Smooth muscle cell (in vitro differentiated cells): ENCODE measurements at regions not wholly inside any gene's neighbourhood (a gene's known extent, or its start where the extent isn't known, plus 50 kb on each side); places are given as distances from the start of the nearest gene placed in this dataset.

ENCODE experiments used
- DNase-seq: peaks from one replicate; lab custom pipeline; 2025; ENCODE audit not compliant: unreplicated experiment; lab: John Stamatoyannopoulos, UW
- H2AFZ ChIP-seq: fragments of 200-600 bp; sonication (generic); 2 replicates; pipeline ENCODE4 v1.6.0; 2016; ENCODE audit warnings: antibody characterized with exemption, low read depth, mild to moderate bottlenecking
- H3F3A ChIP-seq: fragments of 200-600 bp; sonication (generic); 2 replicates; pipeline ENCODE4 v1.6.0; 2017; ENCODE audit warnings: antibody characterized with exemption, low read depth
- H3K27ac ChIP-seq: fragments of 200-600 bp; sonication (generic); 2 replicates; pipeline ENCODE4 v1.5.1; 2016; ENCODE audit warnings: low read depth, mild to moderate bottlenecking
- H3K27me3 ChIP-seq: fragments of 200-600 bp; sonication (generic); 2 replicates; pipeline ENCODE4 v1.6.1; 2016; ENCODE audit warnings: low read depth, mild to moderate bottlenecking
- H3K36me3 ChIP-seq: fragments of 200-600 bp; sonication (generic); 2 replicates; pipeline ENCODE4 v1.5.1; 2016; ENCODE audit warnings: low read depth
- H3K4me1 ChIP-seq: fragments of 200-600 bp; sonication (generic); 2 replicates; pipeline ENCODE4 v1.5.1; 2016; ENCODE audit warnings: low read depth
- H3K4me2 ChIP-seq: fragments of 200-600 bp; sonication (generic); 2 replicates; pipeline ENCODE4 v1.6.0; 2016; ENCODE audit warnings: mild to moderate bottlenecking
- H3K4me3 ChIP-seq: fragments of 200-600 bp; sonication (generic); 2 replicates; pipeline ENCODE4 v1.5.1; 2016; ENCODE audit warnings: mild to moderate bottlenecking
- H3K79me2 ChIP-seq: fragments of 200-600 bp; sonication (generic); 2 replicates; pipeline ENCODE4 v1.6.0; 2016; ENCODE audit warnings: low read depth, mild to moderate bottlenecking
- H3K9ac ChIP-seq: fragments of 200-600 bp; sonication (generic); 2 replicates; pipeline ENCODE4 v1.6.0; 2016; ENCODE audit warnings: low read depth
- H3K9me3 ChIP-seq: fragments of 200-600 bp; sonication (generic); replicated peaks from 2 replicates; pipeline ENCODE4 v1.5.1; 2016; ENCODE audit warnings: low read depth
- H4K20me1 ChIP-seq: fragments of 200-600 bp; sonication (generic); 2 replicates; pipeline ENCODE4 v1.6.0; 2016; ENCODE audit warnings: low read depth
- WGBS: methylation state at CpG from one replicate; pipeline ENCODE4 v1.1.7; 2016; ENCODE audit warnings: low lambda C conversion rate; 5-methylcytosine and 5-hydroxymethylcytosine counted together
- TF ChIP-seq, protein P1 (sequence below): fragments of 200-600 bp; sonication (generic); IDR thresholded peaks from 2 replicates; pipeline ENCODE4 v1.5.1; 2017; ENCODE audit warnings: borderline replicate concordance, mild to moderate bottlenecking, antibody characterized with exemption; ENCODE audit not compliant: insufficient read depth, poor library complexity, severe bottlenecking

GRCh38 chr2:126575631-126576030 lies 80.3 kb upstream of the GYPC start:
- H3K4me2 ChIP-seq: no peak overlapping the region
- DNase-seq: no peak
- H3K27ac ChIP-seq: no peak overlapping the region
- no peak overlapping the region for H2AFZ ChIP-seq
- no peak overlapping the region for H3K4me3 ChIP-seq
- 83% methylated on average over 1 of the region's 1 CpG for WGBS
- no peak overlapping the region for H3K9ac ChIP-seq
- H3K4me1 ChIP-seq: no peaks in the 10 kb centered on the region
- no peaks in the 10 kb centered on the region for H3K27me3 ChIP-seq
- H3K9me3 ChIP-seq: no peaks in the 10 kb centered on the region
- no peaks in the 10 kb centered on the region for H3K36me3 ChIP-seq
- TF ChIP-seq, protein P1, sequence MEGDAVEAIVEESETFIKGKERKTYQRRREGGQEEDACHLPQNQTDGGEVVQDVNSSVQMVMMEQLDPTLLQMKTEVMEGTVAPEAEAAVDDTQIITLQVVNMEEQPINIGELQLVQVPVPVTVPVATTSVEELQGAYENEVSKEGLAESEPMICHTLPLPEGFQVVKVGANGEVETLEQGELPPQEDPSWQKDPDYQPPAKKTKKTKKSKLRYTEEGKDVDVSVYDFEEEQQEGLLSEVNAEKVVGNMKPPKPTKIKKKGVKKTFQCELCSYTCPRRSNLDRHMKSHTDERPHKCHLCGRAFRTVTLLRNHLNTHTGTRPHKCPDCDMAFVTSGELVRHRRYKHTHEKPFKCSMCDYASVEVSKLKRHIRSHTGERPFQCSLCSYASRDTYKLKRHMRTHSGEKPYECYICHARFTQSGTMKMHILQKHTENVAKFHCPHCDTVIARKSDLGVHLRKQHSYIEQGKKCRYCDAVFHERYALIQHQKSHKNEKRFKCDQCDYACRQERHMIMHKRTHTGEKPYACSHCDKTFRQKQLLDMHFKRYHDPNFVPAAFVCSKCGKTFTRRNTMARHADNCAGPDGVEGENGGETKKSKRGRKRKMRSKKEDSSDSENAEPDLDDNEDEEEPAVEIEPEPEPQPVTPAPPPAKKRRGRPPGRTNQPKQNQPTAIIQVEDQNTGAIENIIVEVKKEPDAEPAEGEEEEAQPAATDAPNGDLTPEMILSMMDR: no peak
- no peaks in the 10 kb centered on the region for H3F3A ChIP-seq
- H3K79me2 ChIP-seq: no peaks in the 10 kb centered on the region
- H4K20me1 ChIP-seq: no peaks in the 10 kb centered on the region

- DNase-seq: no peak
- Histone ChIP-seq H3K9ac (no peak overlapping the region), H2AFZ (no peak overlapping the region), H3K4me3 (no peak overlapping the region), H3K9me3 (no peaks in the 10 kb centered on the region), H3K4me1 (no peaks in the 10 kb centered on the region), H3K36me3 (no peaks in the 10 kb centered on the region), H3K27me3 (no peaks in the 10 kb centered on the region), H3K4me2 (no peak overlapping the region), H3K79me2 (no peaks in the 10 kb centered on the region), H3F3A (no peaks in the 10 kb centered on the region), H3K27ac (no peak overlapping the region), H4K20me1 (no peaks in the 10 kb centered on the region)
- 89% methylated on average over 9 of the region's 9 CpGs for WGBS
- TF ChIP-seq, protein P1: no peak
Observed at GRCh38 chr2:126579868-126580267, 76.1 kb upstream of the GYPC start.

DNA sequence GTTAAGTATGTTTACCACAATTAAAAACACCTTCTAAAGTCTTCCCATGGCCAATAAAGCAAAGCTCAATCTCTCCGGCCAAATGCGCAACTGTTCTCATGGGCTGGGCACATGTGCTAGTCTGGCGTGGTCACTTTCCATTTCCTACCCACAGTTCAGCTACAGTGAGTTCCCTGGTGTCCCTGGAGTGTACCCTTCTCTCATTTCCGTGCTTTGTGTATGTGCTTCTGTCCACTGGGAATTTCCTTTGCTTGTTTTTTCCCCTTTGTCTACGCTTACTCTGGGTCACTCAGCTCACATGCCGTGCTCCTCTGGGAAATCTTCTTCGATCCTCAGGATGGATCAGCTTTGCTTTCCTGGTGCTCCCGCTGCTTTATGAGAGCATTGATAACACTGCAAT lies 69.6 kb upstream of the GYPC start:
- Histone ChIP-seq H3K4me3 (no peak overlapping the region), H3K4me2 (no peak overlapping the region), H4K20me1 (no peaks in the 10 kb centered on the region), H3K27ac (no peak overlapping the region), H3K9me3 (no peaks in the 10 kb centered on the region), H3K36me3 (no peaks in the 10 kb centered on the region), H3K27me3 (peaks cover 6% of the 10 kb centered on the region), H3K9ac (no peak overlapping the region), H3F3A (no peaks in the 10 kb centered on the region), H3K4me1 (no peaks in the 10 kb centered on the region), H3K79me2 (no peaks in the 10 kb centered on the region), H2AFZ (no peak overlapping the region)
- DNase-seq: no peak
- TF ChIP-seq, protein P1: no peak
- WGBS: 93% methylated on average over 8 of the region's 8 CpGs

- WGBS: 49% methylated on average over 2 of the region's 2 CpGs
- Histone ChIP-seq H3F3A (no peaks in the 10 kb centered on the region), H3K4me1 (no peaks in the 10 kb centered on the region), H3K4me3 (no peak overlapping the region), H3K36me3 (no peaks in the 10 kb centered on the region), H3K27me3 (peaks cover 5% of the 10 kb centered on the region), H3K79me2 (no peaks in the 10 kb centered on the region), H3K4me2 (no peak overlapping the region), H2AFZ (no peak overlapping the region), H4K20me1 (no peaks in the 10 kb centered on the region), H3K27ac (no peak overlapping the region), H3K9me3 (no peaks in the 10 kb centered on the region), H3K9ac (no peak overlapping the region)
- TF ChIP-seq, protein P1: no peak
- DNase-seq: no peak
Observed at GRCh38 chr2:126599062-126599461, 56.9 kb upstream of the GYPC start.
